HepG2 (cell line): ENCODE measurements at regions not wholly inside any gene's neighbourhood (a gene's known extent, or its start where the extent isn't known, plus 50 kb on each side); places are given as distances from the start of the nearest gene placed in this dataset.

Source experiments
- BRCA1 ChIP-seq: sonication (generic); formaldehyde crosslinking; IDR thresholded peaks from 2 replicates; pipeline ENCODE4 v1.4.0; 2020; ENCODE audit warnings: missing genetic modification reagents
- FOXA3 ChIP-seq: IDR thresholded peaks from 2 replicates; pipeline ENCODE4 v1.6.1; 2016; ENCODE audit warnings: missing genetic modification reagents, missing compliant biosample characterization
- HOXA5 ChIP-seq: sonication (generic); formaldehyde crosslinking; IDR thresholded peaks from 2 replicates; pipeline ENCODE4 v1.4.0; 2020; ENCODE audit warnings: missing genetic modification reagents
- KLF16 ChIP-seq, 2 experiments: sonication (generic) in 1 of 2; formaldehyde crosslinking in 1 of 2; IDR thresholded peaks; 2 replicates each; pipeline versions ENCODE4 v1.6.1 to v1.8.0; 2016 to 2023; ENCODE audit warnings: missing genetic modification reagents in 2 of 2, missing compliant biosample characterization in 1 of 2
- MEIS2 ChIP-seq: sonication (generic); formaldehyde crosslinking; IDR thresholded peaks from 2 replicates; pipeline ENCODE4 v1.9.0; 2021; ENCODE audit warnings: mild to moderate bottlenecking, missing genetic modification reagents
- NKX3-1 ChIP-seq: sonication (generic); formaldehyde crosslinking; IDR thresholded peaks from 2 replicates; pipeline ENCODE4 v1.5.0; 2020; ENCODE audit warnings: missing genetic modification reagents
- SOX5 ChIP-seq: IDR thresholded peaks from 2 replicates; pipeline ENCODE4 v1.6.1; 2016; ENCODE audit warnings: borderline replicate concordance
- SSRP1 ChIP-seq: IDR thresholded peaks from 2 replicates; pipeline ENCODE4 v1.6.1; 2016; ENCODE audit warnings: control low read depth
- TIGD3 ChIP-seq: sonication (generic); formaldehyde crosslinking; IDR thresholded peaks from 2 replicates; pipeline ENCODE4 v1.5.1; 2020; ENCODE audit warnings: mild to moderate bottlenecking, missing genetic modification reagents, borderline replicate concordance
- ZBTB21 ChIP-seq: sonication (generic); formaldehyde crosslinking; IDR thresholded peaks from 2 replicates; pipeline ENCODE4 v1.4.0; 2020; ENCODE audit warnings: missing genetic modification reagents
- ZNF263 ChIP-seq: sonication (generic); formaldehyde crosslinking; IDR thresholded peaks from 2 replicates; pipeline ENCODE4 v1.4.0; 2020; ENCODE audit warnings: missing genetic modification reagents
- ZNF274 ChIP-seq: sonication (generic); formaldehyde crosslinking; IDR thresholded peaks from 2 replicates; pipeline ENCODE4 v1.5.1; 2020; ENCODE audit warnings: mild to moderate bottlenecking, missing genetic modification reagents
- ZNF513 ChIP-seq: sonication (generic); formaldehyde crosslinking; conservative IDR thresholded peaks from 2 replicates; pipeline ENCODE4 v1.5.0; 2020; ENCODE audit warnings: missing genetic modification reagents
- TF ChIP-seq, protein P1 (sequence below): IDR thresholded peaks from 2 replicates; pipeline ENCODE4 v1.4.0; 2020; ENCODE audit warnings: mild to moderate bottlenecking, missing genetic modification reagents
- TF ChIP-seq, protein P2 (sequence below), 2 experiments: sonication (generic) in 1 of 2; formaldehyde crosslinking in 1 of 2; IDR thresholded peaks; 2 replicates each; pipeline versions ENCODE4 v1.4.0 to v1.6.1; 2016 to 2020; ENCODE audit warnings: borderline replicate concordance in 1 of 2, low read depth in 1 of 2, mild to moderate bottlenecking in 1 of 2, missing genetic modification reagents in 1 of 2
- TF ChIP-seq, protein P3 (sequence below): sonication (generic); formaldehyde crosslinking; IDR thresholded peaks from 2 replicates; pipeline ENCODE4 v1.5.1; 2020; ENCODE audit warnings: mild to moderate bottlenecking, missing genetic modification reagents

DNA sequence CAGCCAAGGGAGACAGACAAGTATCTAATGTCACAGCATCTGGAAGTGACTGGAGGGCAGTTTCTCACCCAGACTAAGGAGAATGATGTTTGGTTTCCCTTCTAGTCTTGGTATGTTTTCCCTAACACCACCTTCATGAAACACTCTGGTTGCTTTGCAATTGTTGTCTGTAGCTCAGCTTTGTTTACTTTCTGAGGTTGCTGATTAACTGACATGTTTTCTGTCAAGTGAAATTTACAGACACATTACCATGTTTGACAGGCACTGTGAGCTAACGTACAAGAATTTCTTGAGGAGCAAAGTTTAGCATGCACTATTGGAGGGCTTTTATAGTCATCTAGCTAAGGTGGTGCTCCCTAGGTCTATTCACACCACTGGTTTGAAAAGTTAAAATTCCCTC, 131.6 kb upstream of the NECTIN3 start (continued):
- TF ChIP-seq, protein P1, sequence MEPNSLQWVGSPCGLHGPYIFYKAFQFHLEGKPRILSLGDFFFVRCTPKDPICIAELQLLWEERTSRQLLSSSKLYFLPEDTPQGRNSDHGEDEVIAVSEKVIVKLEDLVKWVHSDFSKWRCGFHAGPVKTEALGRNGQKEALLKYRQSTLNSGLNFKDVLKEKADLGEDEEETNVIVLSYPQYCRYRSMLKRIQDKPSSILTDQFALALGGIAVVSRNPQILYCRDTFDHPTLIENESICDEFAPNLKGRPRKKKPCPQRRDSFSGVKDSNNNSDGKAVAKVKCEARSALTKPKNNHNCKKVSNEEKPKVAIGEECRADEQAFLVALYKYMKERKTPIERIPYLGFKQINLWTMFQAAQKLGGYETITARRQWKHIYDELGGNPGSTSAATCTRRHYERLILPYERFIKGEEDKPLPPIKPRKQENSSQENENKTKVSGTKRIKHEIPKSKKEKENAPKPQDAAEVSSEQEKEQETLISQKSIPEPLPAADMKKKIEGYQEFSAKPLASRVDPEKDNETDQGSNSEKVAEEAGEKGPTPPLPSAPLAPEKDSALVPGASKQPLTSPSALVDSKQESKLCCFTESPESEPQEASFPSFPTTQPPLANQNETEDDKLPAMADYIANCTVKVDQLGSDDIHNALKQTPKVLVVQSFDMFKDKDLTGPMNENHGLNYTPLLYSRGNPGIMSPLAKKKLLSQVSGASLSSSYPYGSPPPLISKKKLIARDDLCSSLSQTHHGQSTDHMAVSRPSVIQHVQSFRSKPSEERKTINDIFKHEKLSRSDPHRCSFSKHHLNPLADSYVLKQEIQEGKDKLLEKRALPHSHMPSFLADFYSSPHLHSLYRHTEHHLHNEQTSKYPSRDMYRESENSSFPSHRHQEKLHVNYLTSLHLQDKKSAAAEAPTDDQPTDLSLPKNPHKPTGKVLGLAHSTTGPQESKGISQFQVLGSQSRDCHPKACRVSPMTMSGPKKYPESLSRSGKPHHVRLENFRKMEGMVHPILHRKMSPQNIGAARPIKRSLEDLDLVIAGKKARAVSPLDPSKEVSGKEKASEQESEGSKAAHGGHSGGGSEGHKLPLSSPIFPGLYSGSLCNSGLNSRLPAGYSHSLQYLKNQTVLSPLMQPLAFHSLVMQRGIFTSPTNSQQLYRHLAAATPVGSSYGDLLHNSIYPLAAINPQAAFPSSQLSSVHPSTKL, result peak; percentile 90
- peak; percentile 96 for TF ChIP-seq FOXA3 (CRISPR knock-in tag)
- 0 out of 2 replicates have a peak, but pooled peaks have one; percentile 30 for TF ChIP-seq ZNF513
- no peak for TF ChIP-seq ZNF274 (CRISPR knock-in tag)
- peak; percentile 96 for TF ChIP-seq ZNF263 (CRISPR knock-in tag)
- TF ChIP-seq, protein P2, sequence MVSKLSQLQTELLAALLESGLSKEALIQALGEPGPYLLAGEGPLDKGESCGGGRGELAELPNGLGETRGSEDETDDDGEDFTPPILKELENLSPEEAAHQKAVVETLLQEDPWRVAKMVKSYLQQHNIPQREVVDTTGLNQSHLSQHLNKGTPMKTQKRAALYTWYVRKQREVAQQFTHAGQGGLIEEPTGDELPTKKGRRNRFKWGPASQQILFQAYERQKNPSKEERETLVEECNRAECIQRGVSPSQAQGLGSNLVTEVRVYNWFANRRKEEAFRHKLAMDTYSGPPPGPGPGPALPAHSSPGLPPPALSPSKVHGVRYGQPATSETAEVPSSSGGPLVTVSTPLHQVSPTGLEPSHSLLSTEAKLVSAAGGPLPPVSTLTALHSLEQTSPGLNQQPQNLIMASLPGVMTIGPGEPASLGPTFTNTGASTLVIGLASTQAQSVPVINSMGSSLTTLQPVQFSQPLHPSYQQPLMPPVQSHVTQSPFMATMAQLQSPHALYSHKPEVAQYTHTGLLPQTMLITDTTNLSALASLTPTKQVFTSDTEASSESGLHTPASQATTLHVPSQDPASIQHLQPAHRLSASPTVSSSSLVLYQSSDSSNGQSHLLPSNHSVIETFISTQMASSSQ (IDR thresholded peaks at IDR 0.05; ENCODE audit: low read depth), result peak; percentile 74
- TF ChIP-seq, protein P2 (CRISPR knock-in tag; IDR thresholded peaks at IDR 0.05; ENCODE audit: borderline replicate concordance), result peak; percentile 50; the same call in 1 of the 2 replicates
- 0 out of 2 replicates have a peak, but pooled peaks have one; percentile 48 for TF ChIP-seq HOXA5 (CRISPR knock-in tag)
- TF ChIP-seq ZBTB21 (CRISPR knock-in tag), result no peak
- TF ChIP-seq NKX3-1 (CRISPR knock-in tag), result no peak
- TF ChIP-seq TIGD3 (CRISPR knock-in tag), result no peak
- TF ChIP-seq SOX5 (CRISPR knock-in tag), result peak; percentile 89
- no peak for TF ChIP-seq BRCA1 (CRISPR knock-in tag)
- 0 out of 2 replicates have a peak, but pooled peaks have one; percentile 48 for TF ChIP-seq SSRP1 (CRISPR knock-in tag)
- TF ChIP-seq MEIS2, result peak; percentile 89
- TF ChIP-seq, protein P3, sequence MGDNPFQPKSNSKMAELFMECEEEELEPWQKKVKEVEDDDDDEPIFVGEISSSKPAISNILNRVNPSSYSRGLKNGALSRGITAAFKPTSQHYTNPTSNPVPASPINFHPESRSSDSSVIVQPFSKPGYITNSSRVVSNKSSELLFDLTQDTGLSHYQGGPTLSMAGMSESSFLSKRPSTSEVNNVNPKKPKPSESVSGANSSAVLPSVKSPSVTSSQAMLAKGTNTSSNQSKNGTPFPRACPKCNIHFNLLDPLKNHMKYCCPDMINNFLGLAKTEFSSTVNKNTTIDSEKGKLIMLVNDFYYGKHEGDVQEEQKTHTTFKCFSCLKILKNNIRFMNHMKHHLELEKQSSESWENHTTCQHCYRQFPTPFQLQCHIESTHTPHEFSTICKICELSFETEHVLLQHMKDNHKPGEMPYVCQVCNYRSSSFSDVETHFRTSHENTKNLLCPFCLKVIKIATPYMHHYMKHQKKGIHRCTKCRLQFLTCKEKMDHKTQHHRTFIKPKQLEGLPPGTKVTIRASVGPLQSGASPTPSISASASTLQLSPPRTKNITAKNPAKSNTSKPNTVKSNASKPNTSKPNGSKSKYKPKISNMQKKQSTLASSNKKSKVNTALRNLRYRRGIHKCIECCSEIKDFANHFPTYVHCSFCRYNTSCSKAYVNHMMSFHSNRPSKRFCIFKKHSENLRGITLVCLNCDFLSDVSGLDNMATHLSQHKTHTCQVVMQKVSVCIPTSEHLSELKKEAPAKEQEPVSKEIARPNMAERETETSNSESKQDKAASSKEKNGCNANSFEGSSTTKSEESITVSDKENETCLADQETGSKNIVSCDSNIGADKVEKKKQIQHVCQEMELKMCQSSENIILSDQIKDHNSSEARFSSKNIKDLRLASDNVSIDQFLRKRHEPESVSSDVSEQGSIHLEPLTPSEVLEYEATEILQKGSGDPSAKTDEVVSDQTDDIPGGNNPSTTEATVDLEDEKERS (CRISPR knock-in tag), result no peak
- TF ChIP-seq KLF16 (CRISPR knock-in tag; IDR thresholded peaks at IDR 0.05), result peak in 1 of 2 experiments; percentile 54; a peak in 1 of 4 replicates
